Hematopoietic multipotent progenitor cell treated with erythropoietin and hydrocortisone succinate and interleukin-3 and kit ligand, for 8 days (in vitro differentiated cells): ENCODE measurements at regions not wholly inside any gene's neighbourhood (a gene's known extent, or its start where the extent isn't known, plus 50 kb on each side); places are given as distances from the start of the nearest gene placed in this dataset.
"Not testable (repeated sequence)": the region's sequence is repeated elsewhere in the genome, so short reads cannot be mapped to it uniquely, and the experiment has no call there.

ENCODE experiments used
- DNase-seq: peaks from one replicate; pipeline ENCODE4 v3.0.0-alpha.2; 2015

DNA sequence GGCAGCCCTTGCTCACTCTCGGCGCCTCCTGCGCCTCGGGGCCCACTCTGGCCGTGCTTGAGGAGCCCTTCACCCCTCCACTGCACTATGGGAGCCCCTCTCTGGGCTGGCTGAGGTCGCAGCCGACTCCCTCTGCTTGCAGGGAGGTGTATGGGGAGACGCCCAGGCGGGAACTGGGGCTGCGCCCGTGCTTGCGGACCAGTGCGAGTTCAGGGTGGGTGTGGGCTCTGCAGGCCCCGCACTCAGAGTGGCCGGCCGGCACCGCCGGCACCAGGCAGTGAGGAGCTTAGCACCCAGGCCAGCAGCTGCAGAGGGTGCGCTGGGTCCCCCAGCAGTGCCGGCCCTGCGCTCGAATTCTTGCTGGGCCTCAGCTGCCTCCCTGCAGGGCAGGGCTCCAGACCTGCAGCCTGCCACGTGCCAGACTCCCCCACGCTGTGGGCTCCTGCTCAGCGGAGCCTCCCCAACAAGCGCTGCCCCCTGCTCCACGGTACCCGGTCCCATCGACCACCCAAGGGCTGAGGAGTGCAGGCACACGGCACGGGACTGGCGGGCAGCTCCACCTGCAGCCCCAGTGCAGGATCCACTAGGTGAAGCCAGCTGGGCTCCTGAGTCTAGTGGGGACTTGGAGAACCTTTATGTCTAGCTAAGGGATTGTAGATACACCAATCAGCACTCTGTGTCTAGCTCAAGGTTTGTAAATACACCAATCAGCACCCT is 54.0 kb upstream of the WWC2 start:
- not testable (repeated sequence) for DNase-seq

DNA sequence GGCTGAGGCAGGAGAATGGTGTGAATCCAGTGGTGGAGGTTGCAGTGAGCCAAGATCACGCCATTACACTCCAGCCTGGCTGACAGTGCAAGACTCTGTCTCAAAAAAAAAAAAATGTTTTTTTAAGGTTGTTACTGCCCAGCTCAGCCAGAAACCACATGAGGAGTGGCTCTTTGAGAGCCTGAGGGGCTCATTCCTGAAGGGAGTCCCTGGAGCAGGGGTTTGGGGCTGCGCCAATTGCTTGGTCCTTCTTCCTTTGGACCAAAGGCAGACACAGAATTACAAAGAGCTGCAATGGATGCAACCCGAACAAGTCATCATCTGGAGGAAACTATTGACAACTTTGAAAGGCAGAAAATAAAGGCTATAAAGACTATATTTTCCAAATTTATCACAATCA is 60.6 kb upstream of the WWC2 start:
- DNase-seq: no peak

- DNase-seq: no peak
Measured at GRCh38 chr4:183035726-183036415, 63.2 kb upstream of the WWC2 start.

DNA sequence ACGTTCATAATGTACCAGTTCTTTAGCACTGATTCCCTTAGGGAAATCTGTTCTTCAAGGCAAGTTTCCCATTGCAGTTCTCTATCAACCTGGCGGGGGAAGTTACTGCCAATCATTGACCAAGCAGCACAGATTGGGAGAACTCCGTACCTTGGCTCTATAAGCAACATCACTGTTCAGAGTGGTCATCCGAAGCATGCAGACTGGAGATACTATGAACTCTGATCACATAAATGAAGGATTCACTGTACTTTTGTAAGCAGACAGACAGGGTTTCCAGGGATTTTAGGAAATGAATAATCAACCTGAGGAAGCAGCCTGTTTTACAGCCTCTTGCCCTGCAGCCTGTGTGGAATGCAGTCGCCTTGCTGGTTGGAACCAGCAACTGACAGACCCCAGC is 63.8 kb upstream of the WWC2 start:
- DNase-seq: no peak

DNA sequence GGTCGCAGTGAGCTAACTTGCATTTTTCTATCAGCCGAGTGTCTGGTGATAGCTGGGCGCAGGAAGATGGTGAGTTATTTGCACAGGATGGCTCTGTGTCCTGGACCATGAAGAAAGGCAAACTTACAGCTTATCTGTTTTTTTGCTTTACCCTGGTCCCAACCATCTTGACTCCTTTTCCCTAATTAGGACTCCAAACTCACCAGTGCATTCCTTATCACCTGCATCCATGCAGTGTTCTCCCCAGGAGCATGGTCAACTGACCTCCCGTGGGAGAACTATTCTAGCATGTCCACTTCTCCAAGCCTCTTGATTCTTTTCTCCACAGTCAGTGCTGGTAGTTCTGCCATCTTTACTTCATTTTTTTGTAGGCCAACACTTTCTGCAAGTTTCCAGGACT is 68.2 kb upstream of the WWC2 start:
- DNase-seq: no peak

GRCh38 chr4:183030309-183030708 is 68.7 kb upstream of the WWC2 start:
- no peak for DNase-seq

- DNase-seq: no peak
Measured at GRCh38 chr4:183029365-183029764, 69.7 kb upstream of the WWC2 start.

GRCh38 chr4:183026701-183027100 is 72.4 kb upstream of the WWC2 start:
- DNase-seq: no peak

GRCh38 chr4:183022617-183023016 is 76.4 kb upstream of the WWC2 start:
- no peak for DNase-seq

GRCh38 chr4:183017962-183018361 is 81.1 kb upstream of the WWC2 start:
- no peak for DNase-seq

- no peak for DNase-seq
Measured at GRCh38 chr4:183014361-183015084, 84.5 kb upstream of the WWC2 start.

DNA sequence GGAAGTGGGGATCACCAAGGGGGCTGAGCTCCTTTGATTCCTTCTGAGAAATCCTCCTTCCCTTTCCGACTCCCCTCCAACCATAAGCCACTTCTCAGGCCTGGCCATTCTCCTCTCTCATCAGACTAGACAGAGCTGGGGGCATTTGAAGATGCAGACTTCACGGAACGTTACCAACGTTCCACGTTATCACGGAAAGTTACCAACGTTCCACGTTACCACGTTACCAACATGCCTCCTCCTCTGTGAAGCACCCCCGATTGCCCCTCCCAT is 85.4 kb upstream of the WWC2 start:
- no peak for DNase-seq

- no peak for DNase-seq
Measured at GRCh38 chr4:183012879-183013729, 86.0 kb upstream of the WWC2 start.

DNA sequence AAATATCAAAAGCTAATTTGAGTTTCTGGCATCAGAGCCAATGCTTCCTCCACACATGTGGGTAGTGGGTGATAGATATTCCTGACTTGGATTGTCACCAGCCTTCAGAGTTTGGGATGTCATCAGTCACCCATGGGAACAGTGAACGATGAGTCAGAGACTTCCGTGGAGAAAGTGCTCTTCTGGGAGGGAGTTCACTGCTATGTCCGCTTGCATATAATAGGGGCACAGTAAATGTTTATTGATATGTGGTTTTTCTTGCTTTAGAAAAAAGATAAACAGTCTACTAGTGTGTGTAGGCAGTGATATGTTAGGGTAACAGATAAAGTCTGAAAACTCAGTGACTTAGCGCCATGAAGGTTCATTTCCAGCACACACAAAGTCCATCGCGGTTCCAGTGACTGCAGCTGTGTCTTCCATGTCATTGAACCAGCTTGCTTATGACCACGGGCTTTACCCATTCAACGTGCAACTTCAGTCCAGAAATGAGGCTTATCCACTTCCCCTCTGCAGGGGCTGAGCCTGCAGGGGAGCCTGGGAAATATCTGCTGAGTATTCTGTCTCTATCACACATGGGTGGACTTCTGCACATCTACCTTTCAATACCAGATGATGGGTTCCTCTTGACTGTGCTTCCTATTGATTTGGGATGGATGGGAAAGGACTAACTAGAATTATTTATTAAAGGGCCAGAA is 87.7 kb upstream of the WWC2 start:
- peak; percentile 9 for DNase-seq

DNA sequence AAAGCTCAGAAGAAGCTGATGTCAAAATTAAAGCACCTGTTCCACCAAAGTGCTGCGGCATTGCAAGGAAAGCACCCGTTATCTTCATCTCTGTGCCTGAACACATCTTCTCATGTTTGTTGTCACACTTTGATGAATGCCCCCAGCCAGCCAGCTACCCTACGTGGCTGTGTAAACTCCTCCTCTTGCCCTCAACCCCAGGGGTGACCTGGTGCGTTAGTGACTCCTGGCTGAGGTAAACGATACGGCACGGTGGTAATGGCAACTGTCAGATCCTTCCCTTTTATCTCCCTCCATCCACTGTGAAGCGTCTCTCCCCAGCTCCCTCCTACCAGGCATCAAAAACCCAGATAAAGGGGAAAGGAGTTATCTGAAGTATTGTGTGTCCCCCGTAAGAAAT is 90.6 kb upstream of the WWC2 start:
- DNase-seq: no peak

DNA sequence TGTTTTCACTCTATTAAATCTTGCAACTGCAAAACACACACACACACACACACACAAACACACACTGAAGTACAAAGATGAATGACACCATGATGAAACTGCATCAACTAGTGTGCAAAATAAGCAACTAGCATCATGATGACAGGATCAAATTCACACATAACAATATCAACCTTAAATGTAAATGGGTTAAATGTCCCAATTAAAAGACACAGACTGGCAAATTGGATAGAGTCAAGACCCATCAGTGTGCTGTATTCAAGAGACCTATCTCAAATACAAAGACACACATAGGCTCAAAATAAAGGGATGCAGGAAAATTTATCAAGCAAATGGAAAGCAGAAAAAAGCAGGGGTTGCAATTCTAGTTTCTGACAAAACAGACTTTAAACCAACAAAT is 87.2 kb upstream of the DCTD start:
- DNase-seq: not testable (repeated sequence)

DNA sequence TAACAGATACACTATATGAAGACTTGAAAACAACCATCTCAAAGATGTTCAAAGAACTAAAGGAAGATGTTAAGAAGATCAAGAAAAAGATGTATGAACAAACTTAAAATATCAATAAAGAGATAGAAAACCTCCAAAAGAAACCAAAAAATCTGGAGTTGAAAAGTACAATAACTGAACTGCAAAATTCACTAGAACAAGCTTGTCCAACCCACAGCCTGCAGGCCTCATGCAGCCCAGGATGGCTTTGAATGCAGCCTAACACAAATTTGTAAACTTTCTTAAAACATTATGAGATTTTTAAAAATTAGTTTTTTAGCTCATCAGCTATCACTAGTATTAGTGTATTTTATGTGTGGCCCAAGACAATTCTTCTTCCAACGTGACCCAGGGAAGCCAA is 77.0 kb upstream of the DCTD start:
- no peak for DNase-seq

DNA sequence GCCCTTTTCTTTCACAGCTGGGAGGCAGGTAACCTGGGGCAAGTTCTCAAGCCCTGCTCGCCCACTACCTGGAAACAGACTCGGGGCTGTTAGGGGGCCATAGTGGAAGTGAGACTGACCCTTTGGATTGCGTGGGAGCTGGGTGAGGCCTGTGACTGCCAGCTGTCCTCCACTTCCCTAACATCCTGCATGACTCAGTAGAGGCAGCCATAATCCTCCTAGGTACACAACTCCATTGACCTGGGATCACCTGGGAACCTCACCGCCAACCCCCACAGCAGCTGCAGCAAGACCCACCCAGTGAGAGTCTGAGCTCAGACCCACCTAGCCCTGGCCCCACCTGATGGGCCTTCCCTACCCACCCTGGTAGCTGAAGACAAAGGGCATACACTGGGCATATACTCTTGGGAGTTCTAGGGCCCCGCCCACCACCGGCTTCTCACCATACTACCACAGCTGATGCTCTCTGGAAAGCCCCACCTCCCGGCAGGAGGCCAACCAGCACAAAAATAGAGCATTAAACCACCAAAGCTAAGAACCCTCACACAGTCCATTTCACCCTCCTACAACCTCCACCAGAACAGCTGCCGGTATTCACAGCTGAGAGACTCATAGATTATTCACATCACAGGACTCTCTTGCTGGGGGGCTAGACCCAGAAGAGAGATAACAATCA is 61.1 kb upstream of the DCTD start:
- DNase-seq: no peak

DNA sequence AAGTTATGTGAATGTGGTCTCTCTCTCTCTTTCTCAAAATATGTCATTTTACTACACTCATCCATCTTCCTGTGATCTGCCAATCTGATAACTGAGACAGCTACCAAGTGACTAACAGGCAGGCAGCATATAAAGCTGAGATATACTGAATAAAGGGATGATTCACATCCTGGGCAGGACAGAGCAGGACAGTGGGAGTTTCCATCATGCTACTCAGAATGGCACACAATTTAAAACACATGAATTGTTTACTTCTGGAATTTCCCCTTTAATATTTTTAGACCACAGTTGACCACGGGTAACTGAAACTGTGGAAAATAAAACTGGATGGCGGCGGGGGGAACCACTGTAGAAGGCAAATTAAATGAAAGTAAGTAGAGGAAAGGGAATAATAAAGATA is 58.6 kb upstream of the DCTD start:
- peak; percentile 83 for DNase-seq

DNA sequence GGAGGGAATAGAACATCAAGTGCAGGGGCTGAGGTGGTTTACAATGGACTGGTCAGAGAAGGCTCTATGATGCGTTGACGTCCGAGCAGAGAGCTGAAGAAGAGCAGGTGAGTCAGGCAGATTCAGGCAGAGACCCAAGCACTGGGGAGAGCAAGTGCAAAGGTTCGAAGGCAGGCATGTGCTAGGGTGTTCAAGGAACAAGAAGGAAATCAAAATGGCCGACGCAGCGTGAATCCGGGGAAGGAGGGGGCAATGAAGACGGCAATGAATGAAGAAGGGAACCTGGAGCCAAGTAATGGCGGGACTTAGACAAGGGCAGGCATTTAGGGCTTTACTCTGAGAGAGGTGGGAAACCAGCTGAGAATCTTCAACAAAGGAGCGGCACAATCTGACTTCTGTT is 56.8 kb upstream of the DCTD start:
- DNase-seq: no peak

DNA sequence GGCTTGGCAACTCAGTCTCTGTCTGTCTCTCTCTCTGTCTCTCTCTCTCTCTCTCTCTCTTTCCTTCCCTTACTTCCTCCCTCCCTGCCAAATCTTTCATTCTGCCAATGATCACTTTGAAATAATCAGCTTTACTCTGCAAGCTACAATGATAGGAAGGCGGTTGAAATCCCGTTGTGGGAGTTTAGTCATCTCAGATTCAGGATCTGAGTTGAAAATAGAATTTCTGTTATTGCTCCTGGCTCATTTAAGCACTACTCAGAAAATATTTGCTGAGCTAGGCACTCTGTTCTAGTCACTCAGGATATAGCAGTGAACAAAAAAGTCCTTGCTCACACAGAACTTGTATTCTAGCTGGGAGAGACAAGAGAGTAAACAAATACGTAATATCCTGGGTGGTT is 56.3 kb upstream of the DCTD start:
- DNase-seq: no peak

DNA sequence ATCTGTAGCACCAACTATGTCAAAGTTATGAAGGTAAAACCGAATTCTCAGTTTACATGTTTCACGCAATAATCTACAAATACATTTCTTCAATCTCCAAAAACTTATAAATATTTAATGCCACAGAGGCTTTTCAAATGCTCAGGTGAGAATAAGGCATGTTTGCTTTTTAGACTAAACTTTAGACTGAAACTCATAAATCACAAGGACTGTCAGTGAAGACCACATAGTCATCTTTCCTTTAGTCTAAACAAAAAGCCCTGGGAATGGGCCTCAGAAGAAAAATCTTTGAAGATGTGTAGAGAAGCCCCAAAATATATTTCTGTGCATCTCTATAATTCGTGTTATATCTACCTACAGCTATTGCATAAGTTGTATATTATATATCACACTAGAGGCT is 54.5 kb upstream of the DCTD start:
- no peak for DNase-seq
